Smooth muscle cell (in vitro differentiated cells): ENCODE measurements at regions not wholly inside any gene's neighbourhood (a gene's known extent, or its start where the extent isn't known, plus 50 kb on each side); places are given as distances from the start of the nearest gene placed in this dataset.

Experiments
- DNase-seq: peaks from one replicate; lab custom pipeline; 2025; ENCODE audit not compliant: unreplicated experiment; lab: John Stamatoyannopoulos, UW
- H2AFZ ChIP-seq: fragments of 200-600 bp; sonication (generic); 2 replicates; pipeline ENCODE4 v1.6.0; 2016; ENCODE audit warnings: antibody characterized with exemption, low read depth, mild to moderate bottlenecking
- H3F3A ChIP-seq: fragments of 200-600 bp; sonication (generic); 2 replicates; pipeline ENCODE4 v1.6.0; 2017; ENCODE audit warnings: antibody characterized with exemption, low read depth
- H3K27ac ChIP-seq: fragments of 200-600 bp; sonication (generic); 2 replicates; pipeline ENCODE4 v1.5.1; 2016; ENCODE audit warnings: low read depth, mild to moderate bottlenecking
- H3K27me3 ChIP-seq: fragments of 200-600 bp; sonication (generic); 2 replicates; pipeline ENCODE4 v1.6.1; 2016; ENCODE audit warnings: low read depth, mild to moderate bottlenecking
- H3K36me3 ChIP-seq: fragments of 200-600 bp; sonication (generic); 2 replicates; pipeline ENCODE4 v1.5.1; 2016; ENCODE audit warnings: low read depth
- H3K4me1 ChIP-seq: fragments of 200-600 bp; sonication (generic); 2 replicates; pipeline ENCODE4 v1.5.1; 2016; ENCODE audit warnings: low read depth
- H3K4me2 ChIP-seq: fragments of 200-600 bp; sonication (generic); 2 replicates; pipeline ENCODE4 v1.6.0; 2016; ENCODE audit warnings: mild to moderate bottlenecking
- H3K4me3 ChIP-seq: fragments of 200-600 bp; sonication (generic); 2 replicates; pipeline ENCODE4 v1.5.1; 2016; ENCODE audit warnings: mild to moderate bottlenecking
- H3K79me2 ChIP-seq: fragments of 200-600 bp; sonication (generic); 2 replicates; pipeline ENCODE4 v1.6.0; 2016; ENCODE audit warnings: low read depth, mild to moderate bottlenecking
- H3K9ac ChIP-seq: fragments of 200-600 bp; sonication (generic); 2 replicates; pipeline ENCODE4 v1.6.0; 2016; ENCODE audit warnings: low read depth
- H3K9me3 ChIP-seq: fragments of 200-600 bp; sonication (generic); replicated peaks from 2 replicates; pipeline ENCODE4 v1.5.1; 2016; ENCODE audit warnings: low read depth
- H4K20me1 ChIP-seq: fragments of 200-600 bp; sonication (generic); 2 replicates; pipeline ENCODE4 v1.6.0; 2016; ENCODE audit warnings: low read depth
- WGBS: methylation state at CpG from one replicate; pipeline ENCODE4 v1.1.7; 2016; ENCODE audit warnings: low lambda C conversion rate; 5-methylcytosine and 5-hydroxymethylcytosine counted together
- TF ChIP-seq, protein P1 (sequence below): fragments of 200-600 bp; sonication (generic); IDR thresholded peaks from 2 replicates; pipeline ENCODE4 v1.5.1; 2017; ENCODE audit warnings: borderline replicate concordance, mild to moderate bottlenecking, antibody characterized with exemption; ENCODE audit not compliant: insufficient read depth, poor library complexity, severe bottlenecking

DNA sequence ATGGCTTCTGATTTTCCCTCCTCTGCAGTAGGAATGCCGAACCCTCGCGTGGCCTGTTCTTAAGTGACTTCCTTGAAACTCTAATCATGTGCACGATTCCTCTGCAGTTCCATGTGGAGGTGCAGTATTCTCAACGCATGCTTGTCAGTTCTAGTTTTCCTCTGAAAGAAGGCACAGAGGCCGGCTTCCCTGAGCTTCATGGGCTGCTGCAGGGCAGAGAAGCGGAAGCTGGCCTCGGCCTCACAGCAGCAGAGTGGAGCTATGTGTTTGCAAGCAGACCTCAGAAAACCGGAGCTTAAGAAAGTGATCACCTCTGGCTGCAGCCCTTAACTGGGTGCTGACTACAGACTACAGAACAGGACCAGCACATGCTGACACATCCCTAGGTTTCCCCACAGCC lies 500.7 kb downstream of the GRIN2A start:
- Histone ChIP-seq H4K20me1 (no peaks in the 10 kb centered on the region), H3K4me3 (no peak overlapping the region), H2AFZ (no peak overlapping the region), H3K9ac (no peak overlapping the region), H3K36me3 (no peaks in the 10 kb centered on the region), H3K27ac (no peak overlapping the region), H3K4me2 (no peak overlapping the region), H3F3A (no peaks in the 10 kb centered on the region), H3K27me3 (peaks cover 39% of the 10 kb centered on the region), H3K4me1 (peaks cover 14% of the 10 kb centered on the region), H3K9me3 (no peaks in the 10 kb centered on the region), H3K79me2 (no peaks in the 10 kb centered on the region)
- TF ChIP-seq, protein P1, sequence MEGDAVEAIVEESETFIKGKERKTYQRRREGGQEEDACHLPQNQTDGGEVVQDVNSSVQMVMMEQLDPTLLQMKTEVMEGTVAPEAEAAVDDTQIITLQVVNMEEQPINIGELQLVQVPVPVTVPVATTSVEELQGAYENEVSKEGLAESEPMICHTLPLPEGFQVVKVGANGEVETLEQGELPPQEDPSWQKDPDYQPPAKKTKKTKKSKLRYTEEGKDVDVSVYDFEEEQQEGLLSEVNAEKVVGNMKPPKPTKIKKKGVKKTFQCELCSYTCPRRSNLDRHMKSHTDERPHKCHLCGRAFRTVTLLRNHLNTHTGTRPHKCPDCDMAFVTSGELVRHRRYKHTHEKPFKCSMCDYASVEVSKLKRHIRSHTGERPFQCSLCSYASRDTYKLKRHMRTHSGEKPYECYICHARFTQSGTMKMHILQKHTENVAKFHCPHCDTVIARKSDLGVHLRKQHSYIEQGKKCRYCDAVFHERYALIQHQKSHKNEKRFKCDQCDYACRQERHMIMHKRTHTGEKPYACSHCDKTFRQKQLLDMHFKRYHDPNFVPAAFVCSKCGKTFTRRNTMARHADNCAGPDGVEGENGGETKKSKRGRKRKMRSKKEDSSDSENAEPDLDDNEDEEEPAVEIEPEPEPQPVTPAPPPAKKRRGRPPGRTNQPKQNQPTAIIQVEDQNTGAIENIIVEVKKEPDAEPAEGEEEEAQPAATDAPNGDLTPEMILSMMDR, result no peak
- 57% methylated on average over 9 of the region's 9 CpGs for WGBS
- DNase-seq, result no peak

DNA sequence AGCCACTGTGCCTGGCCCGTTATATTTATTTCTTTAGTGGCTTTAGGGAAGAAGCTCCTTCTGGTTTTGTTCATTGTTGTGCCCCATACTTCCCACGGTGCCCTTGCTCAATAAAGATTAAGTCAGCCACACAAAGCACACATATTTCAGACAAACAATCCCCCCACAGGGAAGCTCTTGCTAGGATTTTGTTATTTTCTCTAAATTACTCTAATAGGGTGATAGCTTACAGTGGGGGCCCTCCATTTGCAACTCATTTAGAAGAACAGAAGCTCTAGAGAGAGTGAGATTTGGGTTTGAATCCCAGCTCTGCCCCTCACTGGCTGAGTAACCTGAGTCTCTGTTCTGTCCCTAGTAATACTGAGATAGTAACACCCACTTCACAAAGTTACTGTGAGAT lies 499.9 kb downstream of the GRIN2A start:
- Histone ChIP-seq H3K27ac (no peak overlapping the region), H3K79me2 (no peaks in the 10 kb centered on the region), H3F3A (no peaks in the 10 kb centered on the region), H2AFZ (no peak overlapping the region), H3K4me1 (peaks cover 14% of the 10 kb centered on the region), H3K9me3 (no peaks in the 10 kb centered on the region), H3K4me2 (no peak overlapping the region), H4K20me1 (no peaks in the 10 kb centered on the region), H3K36me3 (no peaks in the 10 kb centered on the region), H3K27me3 (peaks cover 39% of the 10 kb centered on the region), H3K4me3 (no peak overlapping the region), H3K9ac (no peak overlapping the region)
- DNase-seq, result no peak
- TF ChIP-seq, protein P1, result no peak
- 23% methylated on average over 2 of the region's 2 CpGs for WGBS

DNA sequence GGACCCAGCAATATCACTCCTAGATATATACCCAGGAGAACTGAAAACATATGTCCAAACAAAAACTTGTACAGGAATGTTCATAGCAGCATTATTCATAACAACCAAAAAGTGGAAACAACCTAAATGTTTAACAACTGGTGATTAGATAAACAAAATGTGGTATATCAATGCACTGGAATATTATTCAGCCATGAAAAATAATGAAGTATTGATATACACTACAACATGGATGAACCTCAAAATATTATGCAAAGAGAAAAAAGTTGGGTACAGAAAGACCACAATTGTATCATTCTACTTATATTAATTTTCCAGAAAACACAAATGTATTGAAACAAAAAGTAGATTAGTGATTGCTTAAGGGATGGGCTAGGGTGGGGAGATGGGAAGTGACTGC lies 498.6 kb downstream of the GRIN2A start:
- TF ChIP-seq, protein P1, result no peak
- H3K4me1 ChIP-seq, result peaks cover 14% of the 10 kb centered on the region
- H4K20me1 ChIP-seq, result no peaks in the 10 kb centered on the region
- H3K27ac ChIP-seq, result no peak overlapping the region
- H3K79me2 ChIP-seq, result no peaks in the 10 kb centered on the region
- H3F3A ChIP-seq, result no peaks in the 10 kb centered on the region
- peaks cover 32% of the 10 kb centered on the region for H3K27me3 ChIP-seq
- no peak overlapping the region for H3K4me2 ChIP-seq
- H3K4me3 ChIP-seq, result no peak overlapping the region
- no peak for DNase-seq
- H3K9ac ChIP-seq, result no peak overlapping the region
- no peak overlapping the region for H2AFZ ChIP-seq
- no peaks in the 10 kb centered on the region for H3K36me3 ChIP-seq
- H3K9me3 ChIP-seq, result no peaks in the 10 kb centered on the region

DNA sequence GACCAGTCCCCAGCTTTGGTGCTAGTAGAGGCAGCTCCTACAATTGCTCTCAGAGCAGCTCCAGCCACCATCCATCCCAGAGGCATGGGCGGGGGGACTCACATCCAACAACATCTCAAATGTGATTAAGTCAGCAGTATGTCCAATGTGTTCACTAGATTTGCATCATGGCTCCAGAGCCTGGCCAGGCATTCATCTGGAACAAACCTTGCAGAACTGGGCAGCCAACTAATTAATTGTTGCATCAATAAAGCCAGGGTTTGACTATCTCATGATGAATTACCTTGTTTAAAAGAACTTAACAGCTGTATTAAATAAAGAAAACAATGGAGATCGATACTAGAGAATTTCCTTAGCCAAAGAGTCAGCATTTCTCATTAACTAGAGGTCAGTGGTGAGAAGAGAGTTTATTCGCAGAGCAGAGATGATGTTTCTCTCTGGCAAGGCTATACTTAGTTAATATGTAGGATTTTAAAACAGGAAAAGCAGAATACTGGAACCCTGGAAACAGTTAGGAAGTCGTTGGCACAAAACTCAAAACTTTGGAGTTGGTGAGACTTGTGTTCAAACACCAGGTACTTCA lies 494.4 kb downstream of the GRIN2A start:
- 91% methylated on average over 4 of the region's 4 CpGs for WGBS

More for the DNA sequence above, 494.4 kb downstream of the GRIN2A start:
- H3K4me2 ChIP-seq, result no peak overlapping the region
- H3K9ac ChIP-seq, result no peak overlapping the region
- H3K27ac ChIP-seq, result no peak overlapping the region
- TF ChIP-seq, protein P1, result no peak
- no peaks in the 10 kb centered on the region for H3F3A ChIP-seq
- no peaks in the 10 kb centered on the region for H3K9me3 ChIP-seq
- no peaks in the 10 kb centered on the region for H3K79me2 ChIP-seq
- peaks cover 3% of the 10 kb centered on the region for H3K4me1 ChIP-seq
- no peaks in the 10 kb centered on the region for H3K36me3 ChIP-seq
- no peaks in the 10 kb centered on the region for H4K20me1 ChIP-seq
- H3K27me3 ChIP-seq, result no peaks in the 10 kb centered on the region
- no peak for DNase-seq
- H3K4me3 ChIP-seq, result no peak overlapping the region
- no peak overlapping the region for H2AFZ ChIP-seq
